ENCODE measurements at regions not wholly inside any gene's neighbourhood (a gene's known extent, or its start where the extent isn't known, plus 50 kb on each side); places are given as distances from the start of the nearest gene placed in this dataset.

DNA sequence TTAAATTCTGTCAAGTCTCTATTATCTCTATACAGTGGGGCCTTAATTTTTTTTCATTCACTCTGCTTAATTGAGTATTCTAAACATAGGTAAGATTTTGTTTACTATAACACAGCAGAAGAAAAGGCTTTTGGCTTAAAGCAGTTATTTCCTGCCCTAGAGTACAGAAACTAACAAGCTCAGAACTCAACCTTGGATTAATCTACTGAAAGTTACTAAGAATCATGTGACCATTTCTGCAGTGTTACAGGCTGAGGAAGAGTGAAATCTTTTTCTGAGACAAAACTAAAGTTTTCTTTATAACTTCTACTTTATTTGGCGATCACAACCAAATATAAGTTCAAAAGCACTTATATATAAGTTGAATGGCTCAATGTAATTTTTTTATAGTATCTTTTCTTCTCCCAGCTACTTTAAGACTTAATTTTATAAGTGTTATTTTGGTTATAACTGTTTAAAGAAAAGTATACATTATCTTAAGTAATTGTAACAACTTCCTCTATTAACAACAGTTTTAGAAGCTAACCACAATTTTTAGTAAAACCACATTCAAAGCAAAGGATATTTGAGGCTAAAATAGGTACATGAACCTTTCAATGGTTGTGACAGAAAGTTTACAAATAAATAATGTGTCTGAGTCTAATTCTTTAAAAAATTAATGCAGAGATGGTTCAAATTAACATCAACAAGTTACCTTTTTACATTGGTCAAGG, 240.6 kb upstream of the NAALADL2 start:
- TF ChIP-seq, protein P1, sequence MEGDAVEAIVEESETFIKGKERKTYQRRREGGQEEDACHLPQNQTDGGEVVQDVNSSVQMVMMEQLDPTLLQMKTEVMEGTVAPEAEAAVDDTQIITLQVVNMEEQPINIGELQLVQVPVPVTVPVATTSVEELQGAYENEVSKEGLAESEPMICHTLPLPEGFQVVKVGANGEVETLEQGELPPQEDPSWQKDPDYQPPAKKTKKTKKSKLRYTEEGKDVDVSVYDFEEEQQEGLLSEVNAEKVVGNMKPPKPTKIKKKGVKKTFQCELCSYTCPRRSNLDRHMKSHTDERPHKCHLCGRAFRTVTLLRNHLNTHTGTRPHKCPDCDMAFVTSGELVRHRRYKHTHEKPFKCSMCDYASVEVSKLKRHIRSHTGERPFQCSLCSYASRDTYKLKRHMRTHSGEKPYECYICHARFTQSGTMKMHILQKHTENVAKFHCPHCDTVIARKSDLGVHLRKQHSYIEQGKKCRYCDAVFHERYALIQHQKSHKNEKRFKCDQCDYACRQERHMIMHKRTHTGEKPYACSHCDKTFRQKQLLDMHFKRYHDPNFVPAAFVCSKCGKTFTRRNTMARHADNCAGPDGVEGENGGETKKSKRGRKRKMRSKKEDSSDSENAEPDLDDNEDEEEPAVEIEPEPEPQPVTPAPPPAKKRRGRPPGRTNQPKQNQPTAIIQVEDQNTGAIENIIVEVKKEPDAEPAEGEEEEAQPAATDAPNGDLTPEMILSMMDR (IDR thresholded peaks at IDR 0.05; ENCODE audit: low read depth, low read length, missing input control) = no peak
- no peak for TF ChIP-seq JUND (IDR thresholded peaks at IDR 0.05)
- no peak for TF ChIP-seq SP1 (IDR thresholded peaks at IDR 0.05)
- TF ChIP-seq FOXA1 (IDR thresholded peaks at IDR 0.05) = no peak
